PC-9 (cell line): ENCODE measurements at regions not wholly inside any gene's neighbourhood (a gene's known extent, or its start where the extent isn't known, plus 50 kb on each side); places are given as distances from the start of the nearest gene placed in this dataset.

ENCODE experiments used
- EZH2 ChIP-seq: fragments of 200-600 bp; sonication (generic); IDR thresholded peaks from 2 replicates; pipeline ENCODE4 v1.8.0; 2017; ENCODE audit warnings: antibody characterized with exemption, low read depth
- TF ChIP-seq, protein P1 (sequence below): fragments of 200-600 bp; sonication (generic); conservative IDR thresholded peaks from 2 replicates; pipeline ENCODE4 v1.6.1; 2017; ENCODE audit warnings: mixed run types, antibody characterized with exemption, mild to moderate bottlenecking, moderate library complexity

DNA sequence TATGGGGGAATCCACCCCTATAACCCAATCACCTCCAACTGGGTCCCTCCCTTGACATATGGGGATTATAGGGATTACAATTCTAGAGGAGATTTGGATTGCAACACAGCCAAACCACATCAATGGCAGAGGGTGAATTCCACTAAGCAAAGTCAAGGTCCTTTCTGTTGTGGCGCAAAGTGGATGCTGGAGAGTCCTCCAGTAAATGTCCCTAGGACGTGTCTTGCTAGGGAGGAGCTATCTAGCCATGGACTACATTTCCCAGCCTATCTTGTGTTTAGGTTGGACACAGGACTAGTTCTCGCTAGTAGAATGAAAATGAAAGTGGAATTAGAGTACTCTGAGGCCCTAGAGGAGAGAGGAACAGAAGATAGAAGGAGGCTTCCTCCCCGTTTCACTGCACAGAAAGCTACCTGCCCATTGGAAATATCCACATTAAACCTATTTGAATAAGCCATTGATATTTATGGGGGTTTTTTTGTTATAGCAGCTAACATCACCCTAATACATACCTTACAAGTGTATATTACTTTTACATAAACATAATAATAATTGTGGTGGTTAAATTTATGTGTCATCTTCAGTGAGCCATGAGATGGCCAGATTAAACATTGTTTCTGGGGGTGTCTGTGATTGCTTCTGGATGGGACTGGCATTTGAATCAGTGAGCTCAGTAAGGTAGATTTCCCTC, 56.7 kb upstream of the ERCC4 start:
- TF ChIP-seq, protein P1, sequence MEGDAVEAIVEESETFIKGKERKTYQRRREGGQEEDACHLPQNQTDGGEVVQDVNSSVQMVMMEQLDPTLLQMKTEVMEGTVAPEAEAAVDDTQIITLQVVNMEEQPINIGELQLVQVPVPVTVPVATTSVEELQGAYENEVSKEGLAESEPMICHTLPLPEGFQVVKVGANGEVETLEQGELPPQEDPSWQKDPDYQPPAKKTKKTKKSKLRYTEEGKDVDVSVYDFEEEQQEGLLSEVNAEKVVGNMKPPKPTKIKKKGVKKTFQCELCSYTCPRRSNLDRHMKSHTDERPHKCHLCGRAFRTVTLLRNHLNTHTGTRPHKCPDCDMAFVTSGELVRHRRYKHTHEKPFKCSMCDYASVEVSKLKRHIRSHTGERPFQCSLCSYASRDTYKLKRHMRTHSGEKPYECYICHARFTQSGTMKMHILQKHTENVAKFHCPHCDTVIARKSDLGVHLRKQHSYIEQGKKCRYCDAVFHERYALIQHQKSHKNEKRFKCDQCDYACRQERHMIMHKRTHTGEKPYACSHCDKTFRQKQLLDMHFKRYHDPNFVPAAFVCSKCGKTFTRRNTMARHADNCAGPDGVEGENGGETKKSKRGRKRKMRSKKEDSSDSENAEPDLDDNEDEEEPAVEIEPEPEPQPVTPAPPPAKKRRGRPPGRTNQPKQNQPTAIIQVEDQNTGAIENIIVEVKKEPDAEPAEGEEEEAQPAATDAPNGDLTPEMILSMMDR: no peak
- no peak for TF ChIP-seq EZH2
